IMR-90 (cell line): ENCODE measurements at regions not wholly inside any gene's neighbourhood (a gene's known extent, or its start where the extent isn't known, plus 50 kb on each side); places are given as distances from the start of the nearest gene placed in this dataset.

Experiments
- ATAC-seq: fragments of 200-7000 bp; cut with Tn5 transposase; 2 replicates; pipeline ENCODE4 v1.9.1; 2020; ENCODE audit warnings: low read depth, mild to moderate bottlenecking, moderate library complexity
- BruUV-seq: library from RNA; stranded (reverse); fragments of 400-500 nt; replicated peaks from 2 replicates; lab custom pipeline; 2021; lab: Mats Ljungman, UMichigan
- CTCF ChIA-PET: fragments of 300-600 bp; formaldehyde crosslinking; extraction: SDS; loops from one replicate; lab custom pipeline; 2021; ENCODE audit warnings: antibody characterized with exemption; lab: Yijun Ruan, JAX
- POLR2A ChIA-PET: fragments of 300-600 bp; sonication (Branson Sonifier 250); formaldehyde crosslinking; loops from one replicate; lab custom pipeline; 2022; ENCODE audit warnings: antibody characterized with exemption; ENCODE audit not compliant: unreplicated experiment; lab: Charles Lee
- DNase-seq: peaks from one replicate; pipeline ENCODE4 v3.0.0; 2013
- H2AFZ ChIP-seq: replicated peaks from 2 replicates; pipeline ENCODE3; 2013; ENCODE audit warnings: low read length, mild to moderate bottlenecking; ENCODE audit not compliant: poor library complexity
- H2AK5ac ChIP-seq: 2 replicates; pipeline ENCODE4 v1.6.1; 2013; ENCODE audit warnings: low read depth, low read length, inconsistent platforms
- H2AK9ac ChIP-seq: replicated peaks from 2 replicates; pipeline ENCODE3; 2013; ENCODE audit warnings: mild to moderate bottlenecking, low read depth, low read length, moderate library complexity; ENCODE audit not compliant: poor library complexity
- H2BK120ac ChIP-seq: 2 replicates; pipeline ENCODE4 v1.6.1; 2013; ENCODE audit warnings: low read depth, low read length, inconsistent platforms
- H2BK15ac ChIP-seq: 3 replicates; pipeline ENCODE4 v1.6.1; 2013; ENCODE audit warnings: low read depth, low read length, inconsistent platforms
- H2BK20ac ChIP-seq: 2 replicates; pipeline ENCODE4 v1.6.1; 2013; ENCODE audit warnings: low read depth, mild to moderate bottlenecking, inconsistent platforms, low read length, moderate library complexity
- H2BK5ac ChIP-seq: 2 replicates; pipeline ENCODE4 v1.6.1; 2013; ENCODE audit warnings: mild to moderate bottlenecking, low read depth, low read length, inconsistent platforms; ENCODE audit not compliant: poor library complexity, severe bottlenecking
- H3K14ac ChIP-seq: replicated peaks from 2 replicates; pipeline ENCODE4 v1.6.1; 2013; ENCODE audit warnings: low read depth, low read length, inconsistent platforms
- H3K18ac ChIP-seq: 2 replicates; pipeline ENCODE4 v1.6.1; 2013; ENCODE audit warnings: low read depth, low read length, control low read depth
- H3K23ac ChIP-seq: 2 replicates; pipeline ENCODE4 v1.6.1; 2013; ENCODE audit warnings: low read depth, low read length, inconsistent platforms
- H3K27ac ChIP-seq: 2 replicates; pipeline ENCODE4 v1.5.1; 2013; ENCODE audit warnings: mild to moderate bottlenecking, control low read depth, low read length; ENCODE audit not compliant: insufficient read depth
- H3K27me3 ChIP-seq: 2 replicates; pipeline ENCODE4 v1.6.1; 2013; ENCODE audit warnings: low read length; ENCODE audit not compliant: control insufficient read depth, insufficient read depth
- H3K36me3 ChIP-seq: 2 replicates; pipeline ENCODE4 v1.6.1; 2013; ENCODE audit warnings: low read length, mixed read lengths; ENCODE audit not compliant: control insufficient read depth, insufficient read depth
- H3K4ac ChIP-seq: 2 replicates; pipeline ENCODE4 v1.6.1; 2013; ENCODE audit warnings: low read depth, low read length, inconsistent platforms
- H3K4me1 ChIP-seq: 2 replicates; pipeline ENCODE4 v1.6.1; 2013; ENCODE audit warnings: low read length, mixed read lengths; ENCODE audit not compliant: control insufficient read depth, insufficient read depth
- H3K4me2 ChIP-seq: 2 replicates; pipeline ENCODE4 v1.6.1; 2013; ENCODE audit warnings: low read depth, mild to moderate bottlenecking, control low read depth, low read length, moderate library complexity
- H3K4me3 ChIP-seq: 2 replicates; pipeline ENCODE4 v1.5.1; 2013; ENCODE audit warnings: low read depth, mild to moderate bottlenecking, control low read depth, low read length, moderate library complexity; ENCODE audit not compliant: insufficient read depth
- H3K56ac ChIP-seq: 2 replicates; pipeline ENCODE4 v1.6.1; 2013; ENCODE audit warnings: low read length, inconsistent platforms; ENCODE audit not compliant: insufficient read depth; ENCODE audit errors: extremely low read depth
- H3K79me1 ChIP-seq, 2 experiments: 2 replicates each; pipeline ENCODE4 v1.6.1; 2013; ENCODE audit warnings: low read length in 2 of 2, inconsistent platforms in 1 of 2, low read depth in 1 of 2
- H3K9ac ChIP-seq: 2 replicates; pipeline ENCODE4 v1.6.1; 2013; ENCODE audit warnings: low read depth, low read length, control low read depth
- H3K9me1 ChIP-seq: 2 replicates; pipeline ENCODE4 v1.6.1; 2013; ENCODE audit warnings: low read length, inconsistent platforms; ENCODE audit not compliant: insufficient read depth
- H3K9me3 ChIP-seq: 2 replicates; pipeline ENCODE4 v1.6.1; 2013; ENCODE audit warnings: low read length; ENCODE audit not compliant: control insufficient read depth, insufficient read depth
- H4K20me1 ChIP-seq: 2 replicates; pipeline ENCODE4 v1.6.1; 2013; ENCODE audit warnings: low read length, inconsistent platforms; ENCODE audit not compliant: insufficient read depth
- H4K5ac ChIP-seq: 2 replicates; pipeline ENCODE4 v1.6.1; 2013; ENCODE audit warnings: mild to moderate bottlenecking, low read depth, low read length, control low read depth
- H4K8ac ChIP-seq, 2 experiments: 2 replicates each; pipeline ENCODE4 v1.6.1; 2013; ENCODE audit warnings: low read depth in 2 of 2, low read length in 2 of 2, control low read depth in 1 of 2, inconsistent platforms in 1 of 2
- H4K91ac ChIP-seq: 2 replicates; pipeline ENCODE4 v1.6.1; 2013; ENCODE audit warnings: low read depth, low read length, inconsistent platforms; ENCODE audit not compliant: insufficient read depth
- BHLHE40 ChIP-seq: fragments of 150-350 bp; IDR thresholded peaks from 2 replicates; pipeline ENCODE4 v1.6.1; 2016; ENCODE audit warnings: mild to moderate bottlenecking, low read depth, low read length
- FOS ChIP-seq: fragments of 150-350 bp; IDR thresholded peaks from 2 replicates; pipeline ENCODE4 v1.6.1; 2016; ENCODE audit warnings: low read depth, low read length
- MAZ ChIP-seq: IDR thresholded peaks from 2 replicates; pipeline ENCODE4 v1.6.1; 2012; ENCODE audit warnings: low read depth, mild to moderate bottlenecking, low read length, improper control_type of control experiment, moderate library complexity, borderline replicate concordance
- NFE2L2 ChIP-seq: fragments of 150-350 bp; IDR thresholded peaks from 2 replicates; pipeline ENCODE4 v1.6.1; 2016; ENCODE audit warnings: low read depth, mild to moderate bottlenecking, low read length
- POLR2A ChIP-seq: IDR thresholded peaks from 2 replicates; pipeline ENCODE4 v1.6.1; 2012; ENCODE audit warnings: mild to moderate bottlenecking, low read depth, low read length
- RAD21 ChIP-seq: IDR thresholded peaks from 2 replicates; pipeline ENCODE4 v1.6.1; 2012; ENCODE audit warnings: low read length, improper control_type of control experiment
- RCOR1 ChIP-seq: IDR thresholded peaks from 2 replicates; pipeline ENCODE4 v1.6.1; 2012; ENCODE audit warnings: mild to moderate bottlenecking, low read length, improper control_type of control experiment; ENCODE audit not compliant: insufficient replicate concordance
- SMC3 ChIP-seq: fragments of 150-350 bp; IDR thresholded peaks from 2 replicates; pipeline ENCODE4 v1.6.1; 2016; ENCODE audit warnings: low read depth, mild to moderate bottlenecking, antibody characterized with exemption, low read length, moderate library complexity
- WGBS, 2 experiments: methylation state at CpG; one replicate each; pipeline versions ENCODE4 v1.1.5 to v1.1.7; 2013; ENCODE audit warnings: missing lambda C conversion rate in 2 of 2; ENCODE audit not compliant: insufficient read length in 1 of 2; ENCODE audit errors: extremely low coverage in 2 of 2; 5-methylcytosine and 5-hydroxymethylcytosine counted together
- dilution Hi-C: fragments of 300-500 bp; cut with HindIII; formaldehyde crosslinking; loops from one replicate; pipeline ENCODE4 v1.14.3; 2018; ENCODE audit warnings: low sequenced_read_pairs; ENCODE audit not compliant: unreplicated experiment
- in situ Hi-C: fragments of 300-500 bp; cut with MboI; formaldehyde crosslinking; loops from 3 replicates; pipeline ENCODE4 v1.14.3; 2019; ENCODE audit warnings: low sequenced_read_pairs, inconsistent platforms, mixed read lengths
- intact Hi-C: fragments of 100-400 bp; cut with micrococcal nuclease; formaldehyde crosslinking; loops from 2 replicates; pipeline ENCODE4 v1.10.0; 2022
- TF ChIP-seq, protein P1 (sequence below): fragments of 150-350 bp; IDR thresholded peaks from 2 replicates; pipeline ENCODE4 v1.6.1; 2017; ENCODE audit warnings: mild to moderate bottlenecking, antibody characterized with exemption, low read length, low read depth

DNA sequence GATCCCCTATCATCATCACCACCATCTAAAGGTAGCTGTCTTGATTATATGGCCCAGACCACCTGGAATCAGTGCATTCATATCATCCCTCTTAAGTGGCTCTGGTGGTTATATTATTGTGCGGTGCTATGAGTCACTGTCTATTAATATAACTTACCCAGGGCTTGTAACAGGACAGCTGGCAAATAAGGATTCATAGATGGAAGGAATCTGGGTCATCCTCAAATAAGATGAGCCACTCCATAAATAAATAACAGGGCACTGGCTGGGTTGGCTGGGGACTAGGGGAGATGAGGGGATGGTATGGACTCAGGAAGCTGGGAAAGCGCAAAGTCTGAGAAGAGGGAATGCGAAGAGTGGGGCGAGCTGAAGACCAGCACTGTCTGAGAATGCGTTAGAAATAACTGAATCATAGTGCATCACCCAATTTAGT, 216.1 kb downstream of the NUAK1 start:
- TF ChIP-seq SMC3 (peak; percentile 17; the same call in 1 of the 2 replicates), NFE2L2 (no peak), POLR2A (no peak), MAZ (no peak), RAD21 (peak; percentile 30), BHLHE40 (peak; percentile 11; the same call in 1 of the 2 replicates), FOS (peak; percentile 83), RCOR1 (peak; percentile 29)
- TF ChIP-seq, protein P1, sequence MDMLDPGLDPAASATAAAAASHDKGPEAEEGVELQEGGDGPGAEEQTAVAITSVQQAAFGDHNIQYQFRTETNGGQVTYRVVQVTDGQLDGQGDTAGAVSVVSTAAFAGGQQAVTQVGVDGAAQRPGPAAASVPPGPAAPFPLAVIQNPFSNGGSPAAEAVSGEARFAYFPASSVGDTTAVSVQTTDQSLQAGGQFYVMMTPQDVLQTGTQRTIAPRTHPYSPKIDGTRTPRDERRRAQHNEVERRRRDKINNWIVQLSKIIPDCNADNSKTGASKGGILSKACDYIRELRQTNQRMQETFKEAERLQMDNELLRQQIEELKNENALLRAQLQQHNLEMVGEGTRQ: no peak
- Histone ChIP-seq H3K4me2 (peak overlapping the region; percentile 34; the same call in 1 of the 2 replicates), H2AK9ac (no peak overlapping the region), H3K4me3 (no peak overlapping the region), H3K27ac (no peak overlapping the region), H3K9ac (no peak overlapping the region), H3K14ac (peak overlapping the region; percentile 20; the same call in 1 of the 2 replicates), H3K9me3 (no peaks in the 10 kb centered on the region), H3K27me3 (no peaks in the 10 kb centered on the region), H3K23ac (peak overlapping the region; percentile 29; the same call in 1 of the 2 replicates), H2BK15ac (peak overlapping the region; percentile 63; the same call in 2 of the 3 replicates), H3K56ac (no peak overlapping the region), H2AFZ (peak overlapping the region; percentile 24), H3K79me1 (no peaks in the 10 kb centered on the region), H3K18ac (peak overlapping the region; percentile 0; the same call in 1 of the 2 replicates), H3K36me3 (no peaks in the 10 kb centered on the region), H4K20me1 (no peaks in the 10 kb centered on the region), H2BK20ac (peak overlapping the region; percentile 69; the same call in 1 of the 2 replicates), H3K9me1 (peaks cover 7% of the 10 kb centered on the region), H4K91ac (peak overlapping the region; percentile 75), H2BK120ac (peak overlapping the region; percentile 82), H4K8ac (peak overlapping the region in 1 of 2 experiments; percentile 66; a peak in 2 of 4 replicates), H3K4me1 (peaks cover 11% of the 10 kb centered on the region), H3K4ac (peak overlapping the region; percentile 83), H2BK5ac (peak overlapping the region; percentile 51), H2AK5ac (peak overlapping the region; percentile 71; the same call in 1 of the 2 replicates), H4K5ac (no peak overlapping the region)
- BruUV-seq: no TSS peak
- intact Hi-C loops (no loop called here), dilution Hi-C loops (no loop called here), in situ Hi-C loops (no loop called here)
- peak; percentile 91 for DNase-seq
- WGBS, 2 experiments: 60% methylated on average over 1 of the region's 5 CpGs; no CpG with 5 or more reads in 1 of the 2 experiments
- peak; percentile 91 for ATAC-seq
- ChIA-PET POLR2A (no interaction called here), CTCF (interaction anchor here (0.6 to 1.0 kb wide), 2 partner anchors 10 to 559 kb away, joined by 3 read pairs; no protein-coding TSS in a partner anchor)
